Right lobe of liver (tissue), 6 donors: ENCODE measurements at regions not wholly inside any gene's neighbourhood (a gene's known extent, or its start where the extent isn't known, plus 50 kb on each side); places are given as distances from the start of the nearest gene placed in this dataset.
"Not testable (repeated sequence)": the region's sequence is repeated elsewhere in the genome, so short reads cannot be mapped to it uniquely, and the experiment has no call there.

Source experiments
- ATAC-seq, 4 donors: fragments of 200-7000 bp; cut with Tn5 transposase; one replicate each; pipeline ENCODE4 v1.9.1; 2020; ENCODE audit warnings: mild to moderate bottlenecking in 4 of 4, moderate library complexity in 4 of 4
- DNase-seq, 3 donors: peaks; one replicate each; pipeline ENCODE4 v3.0.0-alpha.2; 2020
- H3K27ac ChIP-seq, 3 donors: fragments of 200-600 bp; one replicate each; pipeline ENCODE4 v1.8.0; 2022
- H3K27me3 ChIP-seq, 2 donors: fragments of 200-600 bp; one replicate each; pipeline ENCODE4 v1.8.0; 2022
- H3K36me3 ChIP-seq, 4 donors: fragments of 200-600 bp; sonication (generic) in 1 of 4; one replicate each; pipeline versions ENCODE4 v1.5.1 to v1.8.0; 2017 to 2022; ENCODE audit warnings: control low read depth in 1 of 4
- H3K4me1 ChIP-seq, 4 donors: fragments of 200-600 bp; sonication (generic) in 1 of 4; one replicate each; pipeline versions ENCODE4 v1.5.1 to v1.8.0; 2017 to 2022; ENCODE audit warnings: control low read depth in 1 of 4
- H3K4me3 ChIP-seq, 3 donors: fragments of 200-600 bp; one replicate each; pipeline ENCODE4 v1.8.0; 2022
- H3K9me3 ChIP-seq, 4 donors: fragments of 200-600 bp; sonication (generic) in 1 of 4; one replicate each; pipeline versions ENCODE4 v1.5.1 to v1.8.0; 2017 to 2022; ENCODE audit warnings: control low read depth in 1 of 4
- POLR2A ChIP-seq: fragments of 450-650 bp; IDR thresholded peaks from one replicate; pipeline ENCODE4 v1.6.1; 2017; ENCODE audit warnings: antibody characterized with exemption, mild to moderate bottlenecking
- WGBS: methylation state at CpG from one replicate; pipeline ENCODE4 v1.1.6; 2018; ENCODE audit warnings: low coverage, low lambda C conversion rate; ENCODE audit not compliant: insufficient coverage; ENCODE audit errors: missing lambda C conversion rate; 5-methylcytosine and 5-hydroxymethylcytosine counted together
- intact Hi-C, 2 donors: fragments of 100-400 bp; cut with DNase I; formaldehyde crosslinking; loops; one replicate each; pipeline versions ENCODE4 v1.11.2 to v1.14.1; 2022
- TF ChIP-seq, protein P1 (sequence below), 4 donors: fragments of 200-600 bp in 3 of 4; fragments of 450-650 bp in 1 of 4; IDR thresholded peaks; one replicate each; pipeline versions ENCODE4 v1.5.1 to v1.8.0; 2016 to 2022; ENCODE audit warnings: antibody characterized with exemption in 4 of 4, mild to moderate bottlenecking in 2 of 4
- donor health status: DM: no; HTN: yes; CAD: no.
- donor health status: DM: no; HTN: no; CAD: no.
- donor health status: DM: no; HTN: no; CAD: no.
- donor health status: DM: no; HTN: yes; CAD: no.
- donor health status: DM: no; HTN: yes; CAD: no.

DNA sequence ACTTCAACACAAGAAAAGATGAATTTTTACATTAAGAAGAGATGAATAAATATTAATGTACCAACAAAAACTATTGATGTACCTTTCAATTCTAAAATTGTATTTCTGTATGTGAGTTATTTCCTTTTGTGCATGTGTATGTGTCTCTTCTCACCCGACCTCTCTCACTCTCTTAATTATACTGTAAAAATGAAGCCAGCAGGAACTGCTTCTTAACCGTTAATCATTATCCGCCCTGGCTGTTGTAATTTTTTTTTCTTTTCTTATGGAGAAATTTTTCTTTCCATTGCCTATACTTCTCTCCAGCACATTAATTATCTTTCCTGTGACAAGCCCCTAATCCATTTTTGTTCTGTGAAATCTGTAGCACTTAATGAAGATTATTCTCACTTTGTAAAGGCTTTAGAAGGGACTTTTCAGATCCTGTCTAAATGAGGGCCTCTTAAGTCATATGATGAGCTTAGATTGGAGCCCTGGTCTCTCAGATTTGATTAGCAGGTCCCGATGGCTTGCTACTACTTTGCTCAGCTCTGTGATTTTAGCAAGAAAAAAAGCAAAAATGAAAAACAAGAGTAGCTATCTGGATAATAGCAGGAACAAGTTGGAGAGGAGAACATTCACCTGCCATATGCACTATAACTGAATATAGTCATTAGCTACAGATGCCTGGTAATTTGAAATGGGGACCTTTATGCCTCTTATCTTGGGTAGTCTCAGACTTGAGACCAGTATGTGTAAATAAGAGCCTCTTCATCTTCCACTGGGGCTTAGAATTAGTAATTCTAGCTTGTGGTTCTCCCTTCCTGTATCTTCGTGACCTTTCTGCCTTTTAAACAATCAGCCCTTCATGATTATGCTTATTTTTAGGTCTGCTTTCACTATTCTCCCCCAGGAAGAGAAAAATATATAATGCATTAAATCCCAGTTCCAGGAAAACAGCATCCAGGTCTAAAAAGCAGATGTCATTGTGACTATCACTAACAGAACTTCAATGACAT is 80.0 kb upstream of the COL1A2 start:
- Histone ChIP-seq H3K9me3 (no peaks in the 10 kb centered on the region), H3K36me3 (no peaks in the 10 kb centered on the region), H3K27ac (no peak overlapping the region), H3K4me1 (no peaks in the 10 kb centered on the region), H3K4me3 (no peak overlapping the region), H3K27me3 (no peaks in the 10 kb centered on the region)
- TF ChIP-seq, protein P1, sequence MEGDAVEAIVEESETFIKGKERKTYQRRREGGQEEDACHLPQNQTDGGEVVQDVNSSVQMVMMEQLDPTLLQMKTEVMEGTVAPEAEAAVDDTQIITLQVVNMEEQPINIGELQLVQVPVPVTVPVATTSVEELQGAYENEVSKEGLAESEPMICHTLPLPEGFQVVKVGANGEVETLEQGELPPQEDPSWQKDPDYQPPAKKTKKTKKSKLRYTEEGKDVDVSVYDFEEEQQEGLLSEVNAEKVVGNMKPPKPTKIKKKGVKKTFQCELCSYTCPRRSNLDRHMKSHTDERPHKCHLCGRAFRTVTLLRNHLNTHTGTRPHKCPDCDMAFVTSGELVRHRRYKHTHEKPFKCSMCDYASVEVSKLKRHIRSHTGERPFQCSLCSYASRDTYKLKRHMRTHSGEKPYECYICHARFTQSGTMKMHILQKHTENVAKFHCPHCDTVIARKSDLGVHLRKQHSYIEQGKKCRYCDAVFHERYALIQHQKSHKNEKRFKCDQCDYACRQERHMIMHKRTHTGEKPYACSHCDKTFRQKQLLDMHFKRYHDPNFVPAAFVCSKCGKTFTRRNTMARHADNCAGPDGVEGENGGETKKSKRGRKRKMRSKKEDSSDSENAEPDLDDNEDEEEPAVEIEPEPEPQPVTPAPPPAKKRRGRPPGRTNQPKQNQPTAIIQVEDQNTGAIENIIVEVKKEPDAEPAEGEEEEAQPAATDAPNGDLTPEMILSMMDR (IDR thresholded peaks at IDR 0.05), result no peak
- TF ChIP-seq POLR2A, result no peak
- intact Hi-C loops, result no loop called here
- WGBS, result 48% methylated on average over 5 of the region's 5 CpGs
- ATAC-seq (no peak), DNase-seq (no peak)

DNA sequence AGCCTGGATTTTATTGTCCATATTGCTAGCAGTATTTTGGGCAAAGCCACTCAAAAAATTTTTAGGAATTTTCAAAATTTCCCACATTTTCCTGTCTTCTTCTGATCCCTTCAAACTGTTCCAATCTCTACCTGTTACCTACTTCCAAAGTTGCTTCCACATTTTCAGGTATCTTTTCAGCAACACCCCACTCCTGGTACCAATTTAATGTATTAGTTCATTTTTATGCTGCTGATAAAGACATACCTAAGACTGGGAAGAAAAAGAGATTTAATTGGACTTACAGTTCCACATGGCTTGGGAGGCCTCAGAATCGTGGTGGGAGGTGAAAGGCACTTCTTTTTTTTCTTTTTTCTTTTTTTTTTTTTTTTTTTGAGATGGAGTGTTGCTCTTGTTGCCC is 73.6 kb upstream of the COL1A2 start:
- intact Hi-C loops, H3K4me3 ChIP-seq, H3K4me1 ChIP-seq, H3K27me3 ChIP-seq, H3K9me3 ChIP-seq, H3K27ac ChIP-seq, DNase-seq, H3K36me3 ChIP-seq, ATAC-seq: not testable (repeated sequence)
- 38% methylated on average over 1 of the region's 1 CpG for WGBS

DNA sequence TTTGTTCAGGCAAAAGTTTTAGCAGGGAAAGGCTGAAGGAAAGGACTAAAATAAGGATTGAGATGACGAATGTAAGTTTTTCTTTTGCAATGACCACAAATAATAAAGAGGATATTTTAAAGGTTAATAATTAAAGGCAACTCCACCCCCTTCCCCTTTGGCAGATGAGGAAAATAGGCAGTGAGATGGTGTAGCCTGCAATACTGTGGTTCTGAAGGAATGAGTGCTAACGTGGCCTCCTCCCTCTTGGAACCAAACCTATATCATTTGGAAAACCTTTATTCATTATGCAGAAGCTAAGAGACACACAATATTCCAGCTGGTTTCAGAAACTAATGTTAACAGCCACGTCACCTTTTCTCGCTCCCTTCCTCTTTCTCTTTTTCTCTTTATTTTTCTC is 70.9 kb upstream of the COL1A2 start:
- H3K36me3 ChIP-seq, result no peaks in the 10 kb centered on the region
- H3K4me1 ChIP-seq, result no peaks in the 10 kb centered on the region
- DNase-seq (no peak), ATAC-seq (no peak)
- intact Hi-C loops, result no loop called here
- H3K4me3 ChIP-seq, result no peak overlapping the region
- TF ChIP-seq, protein P1 (IDR thresholded peaks at IDR 0.05), result no peak
- TF ChIP-seq POLR2A, result no peak
- no peaks in the 10 kb centered on the region for H3K9me3 ChIP-seq
- no peaks in the 10 kb centered on the region for H3K27me3 ChIP-seq
- WGBS, result 55% methylated on average over 4 of the region's 4 CpGs
- no peak overlapping the region for H3K27ac ChIP-seq

DNA sequence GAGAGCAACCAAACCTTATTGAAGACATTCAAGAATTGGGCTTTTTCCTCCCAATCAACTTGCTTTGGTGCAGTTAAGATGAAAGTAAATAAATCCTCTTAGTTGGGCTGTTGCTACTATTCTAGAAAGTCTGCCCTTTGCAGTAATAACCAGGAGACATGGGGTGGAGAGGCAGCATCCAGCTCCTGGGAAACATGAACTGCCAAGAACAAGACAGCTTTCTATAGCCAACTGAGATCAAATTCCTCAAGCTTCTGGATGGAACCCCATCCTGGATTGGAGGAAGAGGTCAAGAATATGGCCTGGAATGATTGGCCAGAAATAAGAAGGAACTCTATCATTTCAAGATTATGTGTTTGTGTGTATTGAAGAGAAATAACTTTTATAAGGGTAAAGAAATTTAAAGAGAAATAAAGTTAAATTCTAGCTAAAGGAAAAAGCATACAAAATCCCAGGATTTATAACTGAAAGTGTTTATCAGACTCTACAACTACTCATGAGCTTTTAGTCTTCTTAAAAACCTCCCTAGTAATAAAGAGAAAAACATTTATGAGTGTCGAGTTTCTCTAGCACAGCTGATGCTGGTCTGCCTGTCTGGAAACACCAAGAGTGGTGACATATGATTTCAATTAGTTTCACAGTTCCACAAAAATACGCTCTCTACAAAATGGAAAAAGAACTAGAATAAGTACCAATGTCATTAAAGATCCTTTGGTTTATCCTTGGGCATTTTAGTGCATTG is 70.1 kb upstream of the COL1A2 start:
- H3K4me1 ChIP-seq, result no peaks in the 10 kb centered on the region
- H3K27me3 ChIP-seq, result no peaks in the 10 kb centered on the region
- H3K27ac ChIP-seq, result no peak overlapping the region
- ATAC-seq, result no peak
- no peaks in the 10 kb centered on the region for H3K36me3 ChIP-seq
- no peak overlapping the region for H3K4me3 ChIP-seq
- TF ChIP-seq, protein P1 (IDR thresholded peaks at IDR 0.05), result no peak
- TF ChIP-seq POLR2A, result no peak
- H3K9me3 ChIP-seq, result no peaks in the 10 kb centered on the region
- intact Hi-C loops, result no loop called here
- 65% methylated on average over 2 of the region's 2 CpGs for WGBS
- DNase-seq, result no peak

DNA sequence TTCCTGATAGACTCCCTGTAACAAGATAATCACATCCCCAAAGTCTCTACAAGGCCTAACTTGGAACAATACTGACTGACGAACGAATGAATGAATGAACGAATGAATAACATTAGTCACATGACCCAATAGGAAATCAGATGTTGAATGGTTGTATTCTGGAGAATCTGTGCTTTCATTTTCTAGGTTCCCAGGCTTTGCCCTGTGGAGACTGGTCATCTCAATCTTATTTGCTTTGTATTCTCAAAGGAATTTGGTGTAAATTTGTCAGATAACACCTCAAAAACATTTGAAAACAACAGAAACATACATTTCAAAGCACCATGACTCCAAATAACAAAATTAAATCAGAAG is 69.6 kb upstream of the COL1A2 start:
- no peaks in the 10 kb centered on the region for H3K36me3 ChIP-seq
- H3K27ac ChIP-seq, result no peak overlapping the region
- DNase-seq, result no peak
- ATAC-seq, result no peak
- H3K4me3 ChIP-seq, result no peak overlapping the region
- H3K4me1 ChIP-seq, result no peaks in the 10 kb centered on the region
- intact Hi-C loops, result no loop called here
- 58% methylated on average over 3 of the region's 3 CpGs for WGBS
- H3K27me3 ChIP-seq, result no peaks in the 10 kb centered on the region
- no peaks in the 10 kb centered on the region for H3K9me3 ChIP-seq
- TF ChIP-seq, protein P1 (IDR thresholded peaks at IDR 0.05), result no peak
- TF ChIP-seq POLR2A, result no peak
